ENCODE measurements at regions not wholly inside any gene's neighbourhood (a gene's known extent, or its start where the extent isn't known, plus 50 kb on each side); places are given as distances from the start of the nearest gene placed in this dataset.

- H3K27ac ChIP-seq = no peak overlapping the region
- no peak overlapping the region for H3K4me3 ChIP-seq
- in situ Hi-C loops (cut with MboI; ENCODE audit: low pct_unique_long_range_greater_than_20kb in 2 of 9, low sequenced_read_pairs in 9 of 9, unreplicated experiment in 9 of 9) = loop anchor here in 1 of 9 experiments (25.0 kb wide), 1 partner anchor 269 kb away; no protein-coding TSS in a partner anchor
- no peak for ATAC-seq (replicated peaks in 6 of 8)
- WGBS, 10 experiments = 67 to 87% (median 83%) methylated on average over 1 to 3 of the region's 3 CpGs; no CpG with 5 or more reads in 2 of the 10 experiments
- peaks cover 0 to 3% of the 10 kb centered on the region in 2 donors for H3K4me1 ChIP-seq (replicated peaks in 1 of 2)
Observed at GRCh38 chr4:24143741-24144140, 253.9 kb upstream of the PPARGC1A start.

DNA sequence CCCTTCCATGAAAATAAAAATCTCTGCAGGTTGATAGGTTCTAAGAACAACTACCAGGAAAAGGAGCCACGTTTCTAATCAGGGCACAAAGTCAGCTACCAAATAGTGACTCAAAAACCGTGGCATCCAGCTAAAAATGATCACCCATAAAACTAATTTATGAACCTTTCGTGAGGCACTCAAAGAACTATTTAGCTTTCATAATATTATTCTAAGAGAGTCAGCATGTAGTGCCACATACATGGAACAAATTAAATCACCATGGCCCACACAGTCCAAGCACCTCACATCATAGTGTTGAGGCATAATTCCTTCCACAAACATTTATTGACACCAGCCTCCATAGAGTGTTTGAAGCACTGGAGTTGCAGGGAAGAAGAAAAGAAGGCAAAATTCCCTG lies 252.0 kb upstream of the PPARGC1A start:
- no peak for ATAC-seq (replicated peaks in 6 of 8)
- Histone ChIP-seq H3K4me3 (no peak overlapping the region), H3K27ac (no peak overlapping the region), H3K4me1 (replicated peaks in 1 of 2) (peaks cover 0 to 3% of the 10 kb centered on the region in 2 donors)
- WGBS, 10 experiments = 16 to 91% (median 60%) methylated on average over 1 to 3 of the region's 3 CpGs; no CpG with 5 or more reads in 1 of the 10 experiments
- in situ Hi-C loops (cut with MboI; ENCODE audit: low pct_unique_long_range_greater_than_20kb in 2 of 9, low sequenced_read_pairs in 9 of 9, unreplicated experiment in 9 of 9) = loop anchor here in 1 of 9 experiments (25.0 kb wide), 1 partner anchor 270 kb away; no protein-coding TSS in a partner anchor

DNA sequence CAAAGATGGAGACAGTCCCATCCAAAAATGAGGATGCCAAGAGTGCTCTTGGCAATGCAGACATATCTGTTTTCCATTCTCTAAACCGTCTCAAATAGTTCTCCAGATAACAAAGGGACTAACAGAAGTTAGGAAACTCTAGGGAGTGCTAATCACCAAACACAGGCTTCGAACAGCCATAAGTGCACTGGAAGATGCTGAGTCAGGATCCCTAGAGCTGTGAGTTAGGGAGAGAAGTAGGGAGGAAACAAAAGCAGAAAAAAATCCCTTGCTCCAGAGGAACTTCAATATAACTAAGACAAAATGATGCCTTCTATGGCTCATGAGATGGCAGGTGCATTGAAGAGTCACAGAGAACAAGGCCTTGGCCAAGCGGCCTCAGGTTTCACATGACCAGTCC lies 251.0 kb upstream of the PPARGC1A start:
- Histone ChIP-seq H3K4me1 (replicated peaks in 1 of 2) (peaks cover 0 to 3% of the 10 kb centered on the region in 2 donors), H3K27ac (no peak overlapping the region), H3K4me3 (no peak overlapping the region)
- no peak for ATAC-seq (replicated peaks in 6 of 8)
- in situ Hi-C loops (cut with MboI; ENCODE audit: low pct_unique_long_range_greater_than_20kb in 2 of 9, low sequenced_read_pairs in 9 of 9, unreplicated experiment in 9 of 9) = loop anchor here in 1 of 9 experiments (25.0 kb wide), 1 partner anchor 271 kb away; no protein-coding TSS in a partner anchor
- WGBS, 10 experiments = 0 to 100% (median 91%) methylated on average over 1 to 3 of the region's 3 CpGs; no CpG with 5 or more reads in 2 of the 10 experiments

GRCh38 chr4:24137671-24138601 lies 248.1 kb upstream of the PPARGC1A start:
- no peak overlapping the region for H3K27ac ChIP-seq
- ATAC-seq (replicated peaks in 6 of 8) = peak in 1 of 8 experiments; percentile 44
- peaks cover 0 to 3% of the 10 kb centered on the region in 2 donors for H3K4me1 ChIP-seq (replicated peaks in 1 of 2)
- H3K4me3 ChIP-seq = no peak overlapping the region
- WGBS, 10 experiments = 20 to 100% (median 83%) methylated on average over 1 to 8 of the region's 8 CpGs; no CpG with 5 or more reads in 1 of the 10 experiments
- in situ Hi-C loops (cut with MboI; ENCODE audit: low pct_unique_long_range_greater_than_20kb in 2 of 9, low sequenced_read_pairs in 9 of 9, unreplicated experiment in 9 of 9) = loop anchor here in 1 of 9 experiments (25.0 kb wide), 1 partner anchor 274 kb away; no protein-coding TSS in a partner anchor

GRCh38 chr4:24131954-24132673 lies 242.3 kb upstream of the PPARGC1A start:
- in situ Hi-C loops (cut with MboI; ENCODE audit: low pct_unique_long_range_greater_than_20kb in 2 of 9, low sequenced_read_pairs in 9 of 9, unreplicated experiment in 9 of 9) = loop anchor here in 1 of 9 experiments (25.0 kb wide), 1 partner anchor 280 kb away; no protein-coding TSS in a partner anchor
- ATAC-seq (replicated peaks in 6 of 8) = peak in 2 of 8 experiments; percentile 33 to 37
- H3K4me1 ChIP-seq (replicated peaks in 1 of 2) = no peaks in the 10 kb centered on the region
- no peak overlapping the region for H3K4me3 ChIP-seq
- WGBS, 10 experiments = 68 to 100% (median 80%) methylated on average over 1 to 7 of the region's 8 CpGs
- H3K27ac ChIP-seq = no peak overlapping the region

GRCh38 chr4:24130637-24131036 lies 240.8 kb upstream of the PPARGC1A start:
- H3K27ac ChIP-seq = no peak overlapping the region
- H3K4me1 ChIP-seq (replicated peaks in 1 of 2) = no peaks in the 10 kb centered on the region
- whole genome bisulfite sequencing, 10 experiments = 73 to 100% (median 98%) methylated on average over 1 to 3 of the region's 3 CpGs; no CpG with 5 or more reads in 6 of the 10 experiments
- H3K4me3 ChIP-seq = no peak overlapping the region
- no peak for ATAC-seq (replicated peaks in 6 of 8)
- in situ Hi-C loops (cut with MboI; ENCODE audit: low pct_unique_long_range_greater_than_20kb in 2 of 9, low sequenced_read_pairs in 9 of 9, unreplicated experiment in 9 of 9) = loop anchor here in 1 of 9 experiments (25.0 kb wide), 1 partner anchor 282 kb away; no protein-coding TSS in a partner anchor

GRCh38 chr4:24126776-24127175 lies 236.9 kb upstream of the PPARGC1A start:
- no peak for ATAC-seq (replicated peaks in 6 of 8)
- Histone ChIP-seq H3K4me1 (replicated peaks in 1 of 2) (peaks cover 5 to 14% of the 10 kb centered on the region in 2 donors), H3K4me3 (no peak overlapping the region), H3K27ac (no peak overlapping the region)
- in situ Hi-C loops (cut with MboI; ENCODE audit: low pct_unique_long_range_greater_than_20kb in 2 of 9, low sequenced_read_pairs in 9 of 9, unreplicated experiment in 9 of 9) = loop anchor here in 1 of 9 experiments (25.0 kb wide), 1 partner anchor 286 kb away; no protein-coding TSS in a partner anchor
- 50 to 100% (median 76%) methylated on average over 1 to 5 of the region's 5 CpGs; no CpG with 5 or more reads in 3 of the 10 experiments for WGBS, 10 experiments

GRCh38 chr4:24121395-24122175 lies 231.7 kb upstream of the PPARGC1A start:
- Histone ChIP-seq H3K4me1 (replicated peaks in 1 of 2) (peaks cover 8 to 14% of the 10 kb centered on the region in 2 donors), H3K4me3 (no peak overlapping the region), H3K27ac (no peak overlapping the region)
- 57 to 98% (median 86%) methylated on average over 4 to 14 of the region's 15 CpGs for WGBS, 10 experiments
- in situ Hi-C loops (cut with MboI; ENCODE audit: low pct_unique_long_range_greater_than_20kb in 2 of 9, low sequenced_read_pairs in 9 of 9, unreplicated experiment in 9 of 9) = no loop called here
- ATAC-seq (replicated peaks in 6 of 8) = peak in 1 of 8 experiments; percentile 81

GRCh38 chr4:24117975-24118374 lies 228.1 kb upstream of the PPARGC1A start:
- WGBS, 10 experiments = 37 to 100% (median 71%) methylated on average over 1 to 8 of the region's 8 CpGs; no CpG with 5 or more reads in 2 of the 10 experiments
- no peak overlapping the region for H3K27ac ChIP-seq
- peak in 1 of 8 experiments; percentile 70 for ATAC-seq (replicated peaks in 6 of 8)
- no peak overlapping the region for H3K4me3 ChIP-seq
- in situ Hi-C loops (cut with MboI; ENCODE audit: low pct_unique_long_range_greater_than_20kb in 2 of 9, low sequenced_read_pairs in 9 of 9, unreplicated experiment in 9 of 9) = no loop called here
- H3K4me1 ChIP-seq (replicated peaks in 1 of 2) = peaks cover 3 to 4% of the 10 kb centered on the region in 2 donors

DNA sequence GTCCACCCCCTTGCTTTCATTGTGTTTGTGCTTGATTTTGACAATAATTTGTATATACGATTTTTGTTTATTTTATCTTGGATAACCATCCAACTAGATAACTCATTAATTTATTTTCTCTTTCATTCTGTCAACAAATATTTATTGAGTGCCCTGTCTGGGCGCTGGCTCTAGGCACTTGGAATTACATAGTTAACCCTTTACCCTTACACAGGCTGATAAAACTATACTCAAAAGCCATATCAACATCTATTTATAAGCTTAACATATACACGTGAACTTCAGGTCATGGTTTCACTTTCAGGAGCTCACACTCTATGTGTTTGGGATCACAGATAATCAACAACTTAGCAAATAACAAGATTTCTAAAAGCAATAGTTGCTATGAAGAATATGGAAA lies 226.3 kb upstream of the PPARGC1A start:
- Histone ChIP-seq H3K4me3 (no peak overlapping the region), H3K27ac (no peak overlapping the region), H3K4me1 (replicated peaks in 1 of 2) (peaks cover 4 to 5% of the 10 kb centered on the region in 2 donors)
- no peak for ATAC-seq (replicated peaks in 6 of 8)
- in situ Hi-C loops (cut with MboI; ENCODE audit: low pct_unique_long_range_greater_than_20kb in 2 of 9, low sequenced_read_pairs in 9 of 9, unreplicated experiment in 9 of 9) = no loop called here
- WGBS, 10 experiments = 40 to 95% (median 84%) methylated on average over 1 to 3 of the region's 3 CpGs

- H3K4me3 ChIP-seq = no peak overlapping the region
- WGBS, 10 experiments = 45 to 95% (median 82%) methylated on average over 4 to 8 of the region's 8 CpGs; no CpG with 5 or more reads in 1 of the 10 experiments
- peak in 2 of 8 experiments; percentile 45 to 72 for ATAC-seq (replicated peaks in 6 of 8)
- no peak overlapping the region for H3K27ac ChIP-seq
- in situ Hi-C loops (cut with MboI; ENCODE audit: low pct_unique_long_range_greater_than_20kb in 2 of 9, low sequenced_read_pairs in 9 of 9, unreplicated experiment in 9 of 9) = no loop called here
- peaks cover 4 to 5% of the 10 kb centered on the region in 2 donors for H3K4me1 ChIP-seq (replicated peaks in 1 of 2)
Observed at GRCh38 chr4:24114919-24115500, 225.2 kb upstream of the PPARGC1A start.

- in situ Hi-C loops (cut with MboI; ENCODE audit: low pct_unique_long_range_greater_than_20kb in 2 of 9, low sequenced_read_pairs in 9 of 9, unreplicated experiment in 9 of 9) = no loop called here
- 48 to 100% (median 90%) methylated on average over 1 to 4 of the region's 4 CpGs; no CpG with 5 or more reads in 2 of the 10 experiments for WGBS, 10 experiments
- Histone ChIP-seq H3K4me3 (no peak overlapping the region), H3K4me1 (replicated peaks in 1 of 2) (peaks cover 4 to 5% of the 10 kb centered on the region in 2 donors), H3K27ac (no peak overlapping the region)
- no peak for ATAC-seq (replicated peaks in 6 of 8)
Observed at GRCh38 chr4:24114444-24114843, 224.6 kb upstream of the PPARGC1A start.

Measured in motor neuron (in vitro differentiated cells).